H1 (cell line): ENCODE measurements at regions not wholly inside any gene's neighbourhood (a gene's known extent, or its start where the extent isn't known, plus 50 kb on each side); places are given as distances from the start of the nearest gene placed in this dataset.
A peak's percentile ranks its signal among the peaks of the same experiment; 100 is the strongest.

Experiments
- CTCF ChIA-PET: fragments of 300-600 bp; sonication (Branson Sonifier 250); formaldehyde crosslinking; loops from one replicate; lab custom pipeline; 2021; ENCODE audit not compliant: partially characterized antibody; lab: Charles Lee
- POLR2A ChIA-PET: fragments of 300-600 bp; sonication (Branson Sonifier 250); formaldehyde crosslinking; loops from one replicate; lab custom pipeline; 2021; ENCODE audit warnings: inconsistent platforms; ENCODE audit not compliant: partially characterized antibody; lab: Charles Lee
- DNase-seq, 2 experiments: peaks; one replicate each; pipeline versions ENCODE4 v3.0.0 to v3.0.0-alpha.2; 2010 to 2022; ENCODE audit warnings: low spot score in 2 of 2, low read depth in 1 of 2, mixed read lengths in 1 of 2
- FAIRE-seq: peaks from 2 replicates; lab custom pipeline; 2011; peaks lifted over from hg19 to GRCh38; lab: Jason Lieb, UNC
- H2AFZ ChIP-seq: 2 replicates; pipeline ENCODE4 v1.8.1; 2012; ENCODE audit warnings: low read length, inconsistent platforms
- H2AK5ac ChIP-seq: 2 replicates; pipeline ENCODE4 v1.6.1; 2013; ENCODE audit warnings: low read depth, low read length
- H2BK120ac ChIP-seq: replicated peaks from 2 replicates; pipeline ENCODE3; 2013; ENCODE audit warnings: low read depth, low read length, inconsistent platforms
- H2BK12ac ChIP-seq: 2 replicates; pipeline ENCODE4 v1.6.1; 2013; ENCODE audit warnings: low read depth, low read length
- H2BK15ac ChIP-seq: 2 replicates; pipeline ENCODE4 v1.6.1; 2013; ENCODE audit warnings: low read length
- H2BK20ac ChIP-seq: 2 replicates; pipeline ENCODE4 v1.6.1; 2013; ENCODE audit warnings: low read length
- H2BK5ac ChIP-seq: 2 replicates; pipeline ENCODE4 v1.6.1; 2013; ENCODE audit warnings: low read depth, low read length
- H3K14ac ChIP-seq: 2 replicates; pipeline ENCODE4 v1.6.1; 2013; ENCODE audit warnings: inconsistent platforms; ENCODE audit not compliant: insufficient read length
- H3K18ac ChIP-seq: 2 replicates; pipeline ENCODE4 v1.6.1; 2013; ENCODE audit warnings: low read length; ENCODE audit errors: extremely low read depth
- H3K23ac ChIP-seq: 2 replicates; pipeline ENCODE4 v1.6.1; 2013; ENCODE audit warnings: inconsistent platforms; ENCODE audit not compliant: insufficient read length
- H3K23me2 ChIP-seq: 2 replicates; pipeline ENCODE4 v1.6.1; 2013; ENCODE audit warnings: low read depth, low read length
- H3K27ac ChIP-seq: 2 replicates; pipeline ENCODE4 v1.6.1; 2011; ENCODE audit warnings: low read depth, low read length, inconsistent platforms
- H3K27me3 ChIP-seq, 4 experiments: replicated peaks in 1 of 4; 1 replicate in 1 of 4; 2 replicates in 3 of 4; pipeline versions ENCODE4 v1.6.1 to v1.8.1; 2011 to 2013; ENCODE audit warnings: low read length in 3 of 4, mild to moderate bottlenecking in 3 of 4, inconsistent platforms in 2 of 4, mixed read lengths in 2 of 4, moderate library complexity in 1 of 4; ENCODE audit not compliant: control insufficient read depth in 3 of 4, insufficient read depth in 3 of 4; ENCODE audit errors: extremely low read depth in 1 of 4
- H3K36me3 ChIP-seq, 4 experiments: 2 replicates each; pipeline versions ENCODE4 v1.6.1 to v1.8.1; 2011 to 2013; ENCODE audit warnings: mild to moderate bottlenecking in 4 of 4, low read length in 3 of 4, moderate library complexity in 2 of 4, control low read depth in 1 of 4, inconsistent platforms in 1 of 4; ENCODE audit not compliant: insufficient read depth in 4 of 4, control insufficient read depth in 2 of 4
- H3K4ac ChIP-seq: replicated peaks from 2 replicates; pipeline ENCODE3; 2013; ENCODE audit warnings: low read length, low read depth, mixed read lengths, inconsistent platforms; ENCODE audit not compliant: insufficient read length
- H3K4me1 ChIP-seq, 4 experiments: replicated peaks in 1 of 4; 1 replicate in 1 of 4; 2 replicates in 3 of 4; pipeline versions ENCODE4 v1.6.1 to v1.8.1; 2011 to 2013; ENCODE audit warnings: low read length in 3 of 4, inconsistent platforms in 2 of 4, mixed read lengths in 1 of 4; ENCODE audit not compliant: insufficient read depth in 4 of 4, control insufficient read depth in 3 of 4
- H3K4me2 ChIP-seq, 2 experiments: 2 replicates each; pipeline versions ENCODE4 v1.6.1 to v1.8.1; 2011 to 2013; ENCODE audit warnings: low read depth in 2 of 2, low read length in 2 of 2, control low read depth in 1 of 2, inconsistent platforms in 1 of 2, mild to moderate bottlenecking in 1 of 2; ENCODE audit not compliant: insufficient read depth in 1 of 2
- H3K4me3 ChIP-seq, 4 experiments: fragments of 200-600, 300-600 bp in 1 of 4; sonication (generic), shearing (Covaris generic), sonication (Bioruptor Twin) in 1 of 4; 2 replicates each; pipeline versions ENCODE4 v1.5.1 to v1.8.1; 2011 to 2016; ENCODE audit warnings: low read length in 4 of 4, low read depth in 3 of 4, control low read depth in 2 of 4, inconsistent platforms in 2 of 4, mild to moderate bottlenecking in 2 of 4, mixed read lengths in 1 of 4, moderate library complexity in 1 of 4; ENCODE audit not compliant: insufficient read depth in 2 of 4; ENCODE audit errors: extremely low read depth in 1 of 4
- H3K56ac ChIP-seq: replicated peaks from 2 replicates; pipeline ENCODE3; 2013; ENCODE audit warnings: low read depth, mild to moderate bottlenecking, mixed read lengths, low read length, inconsistent platforms; ENCODE audit not compliant: insufficient read length
- H3K79me1 ChIP-seq: 2 replicates; pipeline ENCODE4 v1.6.1; 2013; ENCODE audit warnings: low read depth, low read length, control low read depth
- H3K79me2 ChIP-seq, 2 experiments: 2 replicates each; pipeline versions ENCODE4 v1.6.1 to v1.8.1; 2012 to 2013; ENCODE audit warnings: low read length in 2 of 2, mild to moderate bottlenecking in 2 of 2, inconsistent platforms in 1 of 2; ENCODE audit not compliant: insufficient read depth in 2 of 2, control insufficient read depth in 1 of 2
- H3K9ac ChIP-seq, 4 experiments: replicated peaks in 1 of 4; 1 replicate in 1 of 4; 2 replicates in 3 of 4; pipeline versions ENCODE4 v1.6.1 to v1.8.1; 2011 to 2013; ENCODE audit warnings: low read depth in 3 of 4, low read length in 3 of 4, control low read depth in 2 of 4, mild to moderate bottlenecking in 2 of 4, moderate library complexity in 2 of 4, inconsistent platforms in 1 of 4; ENCODE audit errors: extremely low read depth in 1 of 4
- H3K9me3 ChIP-seq, 2 experiments: 2 replicates each; pipeline versions ENCODE4 v1.6.1 to v1.8.1; 2012 to 2013; ENCODE audit warnings: mild to moderate bottlenecking in 2 of 2, moderate library complexity in 2 of 2, control low read depth in 1 of 2, inconsistent platforms in 1 of 2, low read depth in 1 of 2, low read length in 1 of 2, mixed read lengths in 1 of 2; ENCODE audit not compliant: insufficient read depth in 2 of 2
- H4K20me1 ChIP-seq, 2 experiments: replicated peaks in 1 of 2; 2 replicates each; pipeline versions ENCODE3 to v1.8.1; 2011 to 2013; ENCODE audit warnings: inconsistent platforms in 2 of 2, low read length in 2 of 2, mild to moderate bottlenecking in 1 of 2; ENCODE audit not compliant: insufficient read depth in 2 of 2, control insufficient read depth in 1 of 2
- H4K5ac ChIP-seq: 2 replicates; pipeline ENCODE4 v1.6.1; 2013; ENCODE audit warnings: low read length, low read depth, mixed read lengths, inconsistent platforms; ENCODE audit not compliant: insufficient read length
- H4K8ac ChIP-seq: 2 replicates; pipeline ENCODE4 v1.8.0; 2013; ENCODE audit warnings: mild to moderate bottlenecking, moderate library complexity, low read length, inconsistent platforms; ENCODE audit not compliant: insufficient read depth; ENCODE audit errors: extremely low read depth
- H4K91ac ChIP-seq: replicated peaks from 2 replicates; pipeline ENCODE3; 2013; ENCODE audit warnings: low read length, mixed read lengths, inconsistent platforms; ENCODE audit not compliant: insufficient read length
- CEBPB ChIP-seq: IDR thresholded peaks from 2 replicates; pipeline ENCODE4 v1.6.1; 2012; ENCODE audit warnings: low read depth, low read length
- NANOG ChIP-seq: IDR thresholded peaks from 2 replicates; pipeline ENCODE4 v1.6.1; 2011; ENCODE audit warnings: low read length, low read depth, mild to moderate bottlenecking, inconsistent platforms; ENCODE audit not compliant: insufficient read depth, poor library complexity, severe bottlenecking
- WGBS, 2 experiments: shearing (Covaris generic) in 1 of 2; methylation state at CpG; one replicate each; pipeline versions ENCODE4 v1.1.6 to v1.1.7; 2013 to 2015; ENCODE audit warnings: low lambda C conversion rate in 2 of 2, mixed read lengths in 2 of 2, inconsistent platforms in 1 of 2, low coverage in 1 of 2, missing lambda C conversion rate in 1 of 2; ENCODE audit not compliant: insufficient replicate concordance in 2 of 2, insufficient coverage in 1 of 2, insufficient read length in 1 of 2; ENCODE audit errors: extremely low coverage in 1 of 2, missing lambda C conversion rate in 1 of 2; 5-methylcytosine and 5-hydroxymethylcytosine counted together

DNA sequence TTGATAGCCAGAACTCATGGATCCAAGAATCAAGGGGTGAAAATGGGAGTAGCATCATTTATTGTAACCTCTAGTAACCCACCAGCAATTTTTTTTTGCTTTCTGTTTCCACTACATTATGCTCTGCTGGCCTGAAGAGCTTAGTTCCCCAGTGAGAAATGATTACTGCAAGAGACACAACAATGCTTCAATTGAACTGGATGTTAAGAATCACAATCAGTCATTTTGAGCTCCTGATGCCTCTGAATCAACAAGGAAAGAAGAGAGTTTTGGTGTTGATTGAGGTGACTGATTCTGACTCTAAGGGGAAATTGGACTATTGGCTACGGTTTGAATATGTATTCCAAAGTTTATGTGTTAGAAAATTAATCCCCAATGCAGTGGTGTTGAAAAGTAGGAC lies 1084.4 kb downstream of the SLITRK1 start:
- H3K18ac ChIP-seq, result no peak overlapping the region
- no peak overlapping the region for H3K56ac ChIP-seq
- H2BK15ac ChIP-seq, result no peak overlapping the region
- H2AFZ ChIP-seq, result no peak overlapping the region
- no peak overlapping the region for H3K23ac ChIP-seq
- DNase-seq (no peak), FAIRE-seq (no peak)
- no peak overlapping the region for H3K4ac ChIP-seq
- no peak overlapping the region for H2BK5ac ChIP-seq
- H3K23me2 ChIP-seq, result no peaks in the 10 kb centered on the region
- H3K79me2 ChIP-seq, result no peaks in the 10 kb centered on the region
- H3K4me2 ChIP-seq, result no peak overlapping the region
- no peak overlapping the region for H3K4me3 ChIP-seq
- H3K14ac ChIP-seq, result no peak overlapping the region
- no peak overlapping the region for H4K8ac ChIP-seq
- no peak overlapping the region for H2BK12ac ChIP-seq
- WGBS, 2 experiments, result 71% methylated on average over 1 of the region's 1 CpG; no CpG with 5 or more reads in 1 of the 2 experiments
- H3K27me3 ChIP-seq, result no peaks in the 10 kb centered on the region
- TF ChIP-seq NANOG, result peak; percentile 26
- no peak for TF ChIP-seq CEBPB
- no peaks in the 10 kb centered on the region for H3K9me3 ChIP-seq
- H2AK5ac ChIP-seq, result no peak overlapping the region
- ChIA-PET CTCF (no interaction called here), POLR2A (no interaction called here)
- H2BK120ac ChIP-seq, result no peak overlapping the region
- H3K79me1 ChIP-seq, result no peaks in the 10 kb centered on the region
- no peak overlapping the region for H4K91ac ChIP-seq
- H2BK20ac ChIP-seq, result no peak overlapping the region
- no peak overlapping the region for H3K27ac ChIP-seq
- no peaks in the 10 kb centered on the region for H3K36me3 ChIP-seq
- no peak overlapping the region for H4K5ac ChIP-seq
- H3K4me1 ChIP-seq, result peaks cover 0 to 3% (median 0%) of the 10 kb centered on the region in 4 experiments; a peak in 1 of 7 replicates
- H3K9ac ChIP-seq, result no peak overlapping the region
- no peaks in the 10 kb centered on the region for H4K20me1 ChIP-seq
